ENCODE measurements at regions not wholly inside any gene's neighbourhood (a gene's known extent, or its start where the extent isn't known, plus 50 kb on each side); places are given as distances from the start of the nearest gene placed in this dataset.
"Not testable (repeated sequence)": the region's sequence is repeated elsewhere in the genome, so short reads cannot be mapped to it uniquely, and the experiment has no call there.

- no peak for DNase-seq (ENCODE audit: extremely low spot score, unreplicated experiment)
- Mint-ChIP-seq H3K27me3 (ENCODE audit: unreplicated experiment) (peaks cover 30% of the 10 kb centered on the region), H3K4me3 (ENCODE audit: unreplicated experiment) (no peak overlapping the region), H3K9me3 (ENCODE audit: unreplicated experiment) (peaks cover 5% of the 10 kb centered on the region), H3K27ac (ENCODE audit: unreplicated experiment) (no peak overlapping the region), H3K4me1 (ENCODE audit: unreplicated experiment) (no peaks in the 10 kb centered on the region), H3K36me3 (ENCODE audit: unreplicated experiment) (no peaks in the 10 kb centered on the region)
- TF ChIP-seq CTCF (IDR thresholded peaks at IDR 0.05) = no peak
Measured at GRCh38 chr1:21385022-21385421, 54.9 kb upstream of the NBPF3 start.

GRCh38 chr1:21384620-21385019 is 55.3 kb upstream of the NBPF3 start:
- Mint-ChIP-seq H3K9me3 (ENCODE audit: unreplicated experiment) (peaks cover 5% of the 10 kb centered on the region), H3K27me3 (ENCODE audit: unreplicated experiment) (peaks cover 30% of the 10 kb centered on the region), H3K4me3 (ENCODE audit: unreplicated experiment) (no peak overlapping the region), H3K36me3 (ENCODE audit: unreplicated experiment) (no peaks in the 10 kb centered on the region), H3K27ac (ENCODE audit: unreplicated experiment) (no peak overlapping the region), H3K4me1 (ENCODE audit: unreplicated experiment) (no peaks in the 10 kb centered on the region)
- no peak for DNase-seq (ENCODE audit: extremely low spot score, unreplicated experiment)
- TF ChIP-seq CTCF (IDR thresholded peaks at IDR 0.05) = no peak

DNA sequence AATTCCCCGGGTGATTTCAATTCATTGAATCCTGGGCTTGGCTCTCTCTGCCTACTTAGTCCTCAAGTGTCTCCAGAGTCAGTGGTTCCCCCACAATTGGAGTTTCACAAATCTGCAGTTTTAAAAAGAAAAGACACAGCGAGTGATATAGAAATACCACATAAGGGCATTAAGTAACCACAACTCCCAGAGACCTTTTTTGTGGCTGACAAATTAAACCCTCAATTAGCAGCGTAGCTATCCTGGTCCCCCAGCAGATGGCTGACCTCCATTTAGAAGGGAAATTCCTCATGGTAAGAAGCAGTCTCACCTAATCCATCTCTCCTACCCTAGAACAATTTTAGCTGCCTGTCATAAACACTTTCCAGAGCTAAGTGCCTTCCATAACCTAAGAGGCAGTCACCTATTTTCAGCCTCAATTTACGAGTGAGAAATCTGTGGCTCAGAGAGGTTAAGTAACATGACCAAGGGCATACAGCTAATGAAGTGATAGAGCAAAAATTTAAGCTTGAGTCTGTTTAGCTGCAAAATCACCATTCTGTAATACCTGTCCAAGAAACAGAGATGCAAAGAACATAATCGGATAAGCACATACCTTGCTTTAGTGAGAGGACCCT is 56.0 kb upstream of the NBPF3 start:
- DNase-seq (ENCODE audit: extremely low spot score, unreplicated experiment) = no peak
- Mint-ChIP-seq H3K4me3 (ENCODE audit: unreplicated experiment) (no peak overlapping the region), H3K4me1 (ENCODE audit: unreplicated experiment) (no peaks in the 10 kb centered on the region), H3K9me3 (ENCODE audit: unreplicated experiment) (peaks cover 5% of the 10 kb centered on the region), H3K36me3 (ENCODE audit: unreplicated experiment) (no peaks in the 10 kb centered on the region), H3K27me3 (ENCODE audit: unreplicated experiment) (peaks cover 30% of the 10 kb centered on the region), H3K27ac (ENCODE audit: unreplicated experiment) (no peak overlapping the region)
- no peak for TF ChIP-seq CTCF (IDR thresholded peaks at IDR 0.05)

DNA sequence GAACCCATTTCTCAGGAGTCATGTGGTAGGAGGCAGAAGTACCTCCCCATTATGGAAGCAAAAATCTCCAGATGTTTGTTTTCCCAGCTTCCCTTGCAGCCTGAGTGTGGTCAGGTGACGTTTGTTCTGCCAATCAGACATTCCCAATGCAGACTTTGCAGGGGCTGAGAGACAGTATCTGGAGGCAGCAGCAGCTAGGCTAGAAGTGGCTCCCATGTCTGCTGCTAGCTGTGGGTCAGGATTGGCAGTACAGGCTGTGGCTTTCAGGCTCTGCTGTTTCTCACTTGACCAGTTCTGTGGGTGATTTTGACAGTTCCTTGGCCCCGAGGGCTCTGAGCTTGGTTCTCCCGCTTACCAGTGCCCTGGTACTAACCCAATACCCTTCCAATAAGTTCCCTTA is 58.6 kb upstream of the NBPF3 start:
- Mint-ChIP-seq H3K4me1 (ENCODE audit: unreplicated experiment) (no peaks in the 10 kb centered on the region), H3K27me3 (ENCODE audit: unreplicated experiment) (peaks cover 36% of the 10 kb centered on the region), H3K9me3 (ENCODE audit: unreplicated experiment) (peaks cover 10% of the 10 kb centered on the region), H3K36me3 (ENCODE audit: unreplicated experiment) (no peaks in the 10 kb centered on the region), H3K27ac (ENCODE audit: unreplicated experiment) (no peak overlapping the region), H3K4me3 (ENCODE audit: unreplicated experiment) (no peak overlapping the region)
- TF ChIP-seq CTCF (IDR thresholded peaks at IDR 0.05) = no peak
- no peak for DNase-seq (ENCODE audit: extremely low spot score, unreplicated experiment)

DNA sequence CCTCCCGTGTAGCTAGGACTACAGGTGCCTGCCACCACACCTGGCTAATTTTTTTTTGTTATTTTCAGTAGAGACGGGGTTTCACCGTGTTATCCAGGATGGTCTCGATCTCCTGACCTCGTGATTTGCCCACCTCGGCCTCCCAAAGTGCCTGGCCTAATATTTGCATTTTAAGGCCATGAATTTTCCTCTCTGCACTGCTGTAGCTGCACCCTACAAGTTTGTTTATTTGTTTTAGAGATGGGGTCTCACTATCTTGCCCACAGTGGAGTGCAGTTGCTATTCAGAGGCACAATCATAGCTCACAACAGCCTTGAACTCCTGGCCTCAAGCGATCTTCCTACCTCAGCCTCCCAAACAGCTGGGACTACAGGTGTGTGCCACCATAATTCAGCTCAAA is 59.8 kb upstream of the NBPF3 start:
- H3K27me3 Mint-ChIP-seq (ENCODE audit: unreplicated experiment) = peaks cover 34% of the 10 kb centered on the region
- not testable (repeated sequence) for H3K4me1 Mint-ChIP-seq (ENCODE audit: unreplicated experiment); H3K9me3 Mint-ChIP-seq (ENCODE audit: unreplicated experiment); H3K27ac Mint-ChIP-seq (ENCODE audit: unreplicated experiment); H3K4me3 Mint-ChIP-seq (ENCODE audit: unreplicated experiment); H3K36me3 Mint-ChIP-seq (ENCODE audit: unreplicated experiment); DNase-seq (ENCODE audit: extremely low spot score, unreplicated experiment)

- Mint-ChIP-seq H3K27ac (ENCODE audit: unreplicated experiment) (no peak overlapping the region), H3K36me3 (ENCODE audit: unreplicated experiment) (no peaks in the 10 kb centered on the region), H3K4me3 (ENCODE audit: unreplicated experiment) (no peak overlapping the region), H3K4me1 (ENCODE audit: unreplicated experiment) (no peaks in the 10 kb centered on the region), H3K27me3 (ENCODE audit: unreplicated experiment) (peaks cover 28% of the 10 kb centered on the region), H3K9me3 (ENCODE audit: unreplicated experiment) (peaks cover 10% of the 10 kb centered on the region)
- no peak for TF ChIP-seq CTCF (IDR thresholded peaks at IDR 0.05)
- no peak for DNase-seq (ENCODE audit: extremely low spot score, unreplicated experiment)
Measured at GRCh38 chr1:21379571-21379970, 60.4 kb upstream of the NBPF3 start.
